GM12865 (cell line): ENCODE measurements at regions not wholly inside any gene's neighbourhood (a gene's known extent, or its start where the extent isn't known, plus 50 kb on each side); places are given as distances from the start of the nearest gene placed in this dataset.
"Not testable (repeated sequence)": the region's sequence is repeated elsewhere in the genome, so short reads cannot be mapped to it uniquely, and the experiment has no call there.

Experiments
- DNase-seq: peaks from one replicate; pipeline ENCODE4 v3.0.0; 2010; ENCODE audit warnings: low read depth
- H3K4me3 ChIP-seq: 2 replicates; pipeline ENCODE4 v1.5.1; 2011; ENCODE audit warnings: mild to moderate bottlenecking, low read depth, low read length, control low read depth
- CTCF ChIP-seq: IDR thresholded peaks from 2 replicates; pipeline ENCODE4 v1.5.1; 2011; ENCODE audit warnings: low read length, control low read depth, low read depth, inconsistent platforms; ENCODE audit not compliant: insufficient read depth; ENCODE audit errors: missing control alignments

DNA sequence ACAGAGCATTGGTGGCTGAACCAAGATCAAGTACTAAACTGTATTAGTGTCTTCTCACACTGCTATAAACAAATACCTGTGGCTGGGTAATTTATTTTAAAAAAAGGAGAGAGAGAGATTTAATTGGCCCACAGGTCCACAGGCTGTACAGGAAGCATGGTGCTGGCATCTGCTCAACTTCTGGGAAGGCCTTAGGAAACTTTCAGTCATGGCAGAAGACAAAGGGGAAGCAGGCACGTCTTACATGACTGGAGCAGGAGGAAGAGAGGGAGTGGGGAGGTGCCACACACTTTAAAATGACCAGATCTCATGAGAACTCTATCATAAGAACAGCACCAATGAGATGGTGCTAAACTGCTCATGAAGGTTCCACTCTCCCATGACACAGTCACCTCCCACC, 95.2 kb upstream of the JCAD start:
- H3K4me3 ChIP-seq = no peak overlapping the region
- no peak for DNase-seq
- TF ChIP-seq CTCF = no peak

- TF ChIP-seq CTCF = no peak
- no peak for DNase-seq
- H3K4me3 ChIP-seq = no peak overlapping the region
Measured at GRCh38 chr10:30154126-30154525, 94.7 kb upstream of the JCAD start.

DNA sequence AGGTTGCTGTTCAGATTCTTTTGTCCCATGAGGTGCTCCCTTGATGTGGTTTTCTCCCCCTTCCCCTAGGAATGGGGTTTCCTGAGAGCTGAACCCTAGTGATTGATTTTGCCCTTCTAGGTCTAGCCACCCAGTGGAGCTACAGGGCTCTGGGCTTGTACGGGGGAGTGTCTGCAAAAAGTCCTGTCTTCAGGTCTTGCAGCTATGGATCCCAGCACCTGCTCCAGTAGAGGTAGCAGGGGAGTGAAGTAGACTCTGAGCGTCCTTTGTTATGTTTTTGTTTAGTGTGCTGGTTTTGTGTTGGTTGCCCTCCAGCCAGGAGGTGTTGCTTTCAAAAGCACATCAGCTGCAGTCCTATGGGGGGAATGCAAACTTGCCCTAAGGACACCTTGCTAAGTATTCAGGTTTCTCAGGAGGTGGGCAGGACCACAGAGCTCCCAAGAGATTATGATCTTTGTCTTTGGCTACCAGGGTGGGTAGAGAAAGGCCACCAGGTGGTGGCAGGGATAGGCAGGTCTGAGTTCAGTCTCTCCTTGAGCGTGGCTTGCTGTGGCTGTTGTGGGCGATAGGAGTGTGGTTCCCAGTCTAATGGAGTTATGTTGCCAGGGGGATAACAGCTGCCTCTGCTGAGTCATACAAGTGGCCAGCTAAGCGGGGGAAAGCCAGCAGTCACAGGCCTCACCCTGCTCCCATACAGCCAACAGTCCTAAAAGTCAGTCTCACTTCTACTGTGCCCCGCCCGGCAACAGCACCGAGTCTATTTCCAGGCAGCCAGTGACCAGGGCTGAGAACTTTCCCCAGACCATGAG, 92.4 kb upstream of the JCAD start:
- DNase-seq = peak; percentile 50
- no peak overlapping the region for H3K4me3 ChIP-seq
- TF ChIP-seq CTCF = no peak

DNA sequence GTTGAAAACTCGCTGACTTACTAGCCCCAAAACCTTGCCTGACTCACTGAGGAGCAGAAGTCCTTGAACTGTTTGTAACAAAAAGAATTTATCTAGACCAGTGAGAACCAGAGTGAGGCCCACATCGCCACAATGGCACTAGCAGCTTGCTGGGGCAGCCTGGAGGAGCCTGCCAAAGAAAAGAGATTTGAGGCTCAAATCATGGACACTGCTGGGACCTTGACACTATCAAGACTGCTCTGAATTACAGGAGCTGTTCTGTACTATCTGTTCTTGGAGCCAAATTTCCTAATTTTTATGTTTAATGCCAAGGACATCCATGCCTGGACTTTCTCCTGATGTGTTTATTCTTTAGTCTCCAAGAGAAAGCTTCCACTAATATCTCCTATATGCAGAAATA, 82.0 kb upstream of the JCAD start:
- H3K4me3 ChIP-seq = no peak overlapping the region
- TF ChIP-seq CTCF = no peak
- DNase-seq = no peak

- DNase-seq = no peak
- TF ChIP-seq CTCF = no peak
- no peak overlapping the region for H3K4me3 ChIP-seq
Measured at GRCh38 chr10:30134171-30134945, 75.0 kb upstream of the JCAD start.

GRCh38 chr10:30133198-30133597, 73.8 kb upstream of the JCAD start:
- no peak for TF ChIP-seq CTCF
- DNase-seq = no peak

DNA sequence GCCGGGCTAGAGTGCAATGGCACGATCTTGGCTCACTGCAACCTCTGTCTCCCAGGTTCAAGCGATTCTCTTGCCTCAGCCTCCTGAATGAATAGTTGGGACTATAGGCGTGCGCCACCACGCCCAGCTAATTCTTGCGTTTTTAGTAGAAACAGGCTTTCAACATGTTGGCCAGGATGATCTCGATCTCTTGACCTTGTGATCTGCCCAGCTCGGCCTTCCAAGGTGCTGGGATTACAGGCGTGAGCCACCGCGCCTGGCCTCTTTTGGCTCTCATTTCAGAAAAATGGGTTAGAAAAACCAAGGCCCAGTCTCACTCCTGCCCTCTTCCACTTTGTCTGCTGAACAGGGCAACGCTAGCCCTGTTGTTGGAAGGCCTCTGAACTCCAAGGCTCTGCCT, 72.0 kb upstream of the JCAD start:
- DNase-seq, H3K4me3 ChIP-seq: not testable (repeated sequence)

More at GRCh38 chr10:30133198-30133597, 73.8 kb upstream of the JCAD start:
- no peak overlapping the region for H3K4me3 ChIP-seq

- DNase-seq, H3K4me3 ChIP-seq: not testable (repeated sequence)
Measured at GRCh38 chr10:30129326-30129725, 69.9 kb upstream of the JCAD start.
